Nephron progenitor cell (in vitro differentiated cells): ENCODE measurements at regions not wholly inside any gene's neighbourhood (a gene's known extent, or its start where the extent isn't known, plus 50 kb on each side); places are given as distances from the start of the nearest gene placed in this dataset.

Experiments used
- DNase-seq: peaks from one replicate; pipeline ENCODE4 v3.0.0; 2021
- H3K27ac Mint-ChIP-seq: 2 replicates; pipeline ENCODE4 v1.8.0; 2021; ENCODE audit warnings: mild to moderate bottlenecking, moderate library complexity, mixed read lengths
- H3K27me3 Mint-ChIP-seq: 2 replicates; pipeline ENCODE4 v1.8.0; 2021; ENCODE audit warnings: mild to moderate bottlenecking, low read depth, mixed read lengths; ENCODE audit not compliant: poor library complexity
- H3K36me3 Mint-ChIP-seq: 2 replicates; pipeline ENCODE4 v1.8.0; 2021; ENCODE audit warnings: low read depth, mixed read lengths
- H3K4me1 Mint-ChIP-seq: 2 replicates; pipeline ENCODE4 v1.8.0; 2021; ENCODE audit warnings: mixed read lengths
- H3K4me3 Mint-ChIP-seq: 2 replicates; pipeline ENCODE4 v1.8.0; 2021; ENCODE audit warnings: mild to moderate bottlenecking, moderate library complexity, mixed read lengths
- H3K9me3 Mint-ChIP-seq: 2 replicates; pipeline ENCODE4 v1.8.0; 2021; ENCODE audit warnings: mild to moderate bottlenecking, moderate library complexity, mixed read lengths
- TF ChIP-seq, protein P1 (sequence below): fragments of 200-600 bp; sonication (generic); IDR thresholded peaks from 2 replicates; pipeline ENCODE4 v1.5.0; 2021; ENCODE audit warnings: antibody characterized with exemption

DNA sequence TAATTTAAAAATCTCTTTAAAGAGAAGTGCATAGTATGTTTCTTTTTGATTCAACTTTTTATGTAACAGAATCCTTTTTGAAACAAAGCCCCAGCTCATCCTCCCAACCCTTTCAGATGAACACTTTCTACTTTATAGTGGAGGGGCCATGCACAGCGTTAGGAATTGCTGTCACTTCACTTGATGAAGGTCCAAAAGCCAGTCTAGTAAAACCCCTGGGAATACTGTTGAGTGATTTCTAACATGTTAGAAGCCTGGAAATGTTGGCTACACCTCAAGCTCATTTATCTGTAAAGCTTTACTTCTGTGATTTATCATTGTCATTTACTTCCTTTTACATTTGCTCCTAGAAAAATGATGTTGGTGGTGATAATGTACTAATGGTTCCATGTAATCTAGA is 1608.9 kb upstream of the TENM3 start:
- TF ChIP-seq, protein P1, sequence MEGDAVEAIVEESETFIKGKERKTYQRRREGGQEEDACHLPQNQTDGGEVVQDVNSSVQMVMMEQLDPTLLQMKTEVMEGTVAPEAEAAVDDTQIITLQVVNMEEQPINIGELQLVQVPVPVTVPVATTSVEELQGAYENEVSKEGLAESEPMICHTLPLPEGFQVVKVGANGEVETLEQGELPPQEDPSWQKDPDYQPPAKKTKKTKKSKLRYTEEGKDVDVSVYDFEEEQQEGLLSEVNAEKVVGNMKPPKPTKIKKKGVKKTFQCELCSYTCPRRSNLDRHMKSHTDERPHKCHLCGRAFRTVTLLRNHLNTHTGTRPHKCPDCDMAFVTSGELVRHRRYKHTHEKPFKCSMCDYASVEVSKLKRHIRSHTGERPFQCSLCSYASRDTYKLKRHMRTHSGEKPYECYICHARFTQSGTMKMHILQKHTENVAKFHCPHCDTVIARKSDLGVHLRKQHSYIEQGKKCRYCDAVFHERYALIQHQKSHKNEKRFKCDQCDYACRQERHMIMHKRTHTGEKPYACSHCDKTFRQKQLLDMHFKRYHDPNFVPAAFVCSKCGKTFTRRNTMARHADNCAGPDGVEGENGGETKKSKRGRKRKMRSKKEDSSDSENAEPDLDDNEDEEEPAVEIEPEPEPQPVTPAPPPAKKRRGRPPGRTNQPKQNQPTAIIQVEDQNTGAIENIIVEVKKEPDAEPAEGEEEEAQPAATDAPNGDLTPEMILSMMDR, result no peak
- Mint-ChIP-seq H3K4me1 (peaks cover 5% of the 10 kb centered on the region), H3K27me3 (peaks cover 5% of the 10 kb centered on the region), H3K9me3 (no peaks in the 10 kb centered on the region), H3K4me3 (no peak overlapping the region), H3K27ac (no peak overlapping the region), H3K36me3 (no peaks in the 10 kb centered on the region)
- no peak for DNase-seq

DNA sequence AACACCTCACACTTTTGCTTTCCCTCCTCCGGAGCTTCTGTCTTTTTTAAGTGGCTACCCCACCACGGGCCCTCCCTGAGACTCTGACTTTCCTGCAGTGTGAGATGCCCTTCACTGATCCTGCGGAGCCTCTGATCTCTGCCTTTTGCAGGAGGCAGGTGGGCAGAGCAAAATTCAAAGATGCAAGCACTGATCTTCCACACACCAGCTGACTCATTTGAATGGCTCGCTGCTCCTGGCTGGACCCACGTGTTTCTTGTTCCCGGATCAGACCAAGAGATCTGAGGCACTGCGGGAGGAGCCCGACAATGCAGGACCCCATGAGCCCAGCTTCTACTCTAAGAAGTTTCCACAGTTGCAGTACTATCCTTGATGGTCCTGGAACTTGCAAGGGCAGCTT is 1607.9 kb upstream of the TENM3 start:
- no peaks in the 10 kb centered on the region for H3K9me3 Mint-ChIP-seq
- no peak for DNase-seq
- H3K27ac Mint-ChIP-seq, result no peak overlapping the region
- peaks cover 5% of the 10 kb centered on the region for H3K27me3 Mint-ChIP-seq
- no peak overlapping the region for H3K4me3 Mint-ChIP-seq
- H3K4me1 Mint-ChIP-seq, result peaks cover 5% of the 10 kb centered on the region
- H3K36me3 Mint-ChIP-seq, result no peaks in the 10 kb centered on the region
- TF ChIP-seq, protein P1, result no peak

DNA sequence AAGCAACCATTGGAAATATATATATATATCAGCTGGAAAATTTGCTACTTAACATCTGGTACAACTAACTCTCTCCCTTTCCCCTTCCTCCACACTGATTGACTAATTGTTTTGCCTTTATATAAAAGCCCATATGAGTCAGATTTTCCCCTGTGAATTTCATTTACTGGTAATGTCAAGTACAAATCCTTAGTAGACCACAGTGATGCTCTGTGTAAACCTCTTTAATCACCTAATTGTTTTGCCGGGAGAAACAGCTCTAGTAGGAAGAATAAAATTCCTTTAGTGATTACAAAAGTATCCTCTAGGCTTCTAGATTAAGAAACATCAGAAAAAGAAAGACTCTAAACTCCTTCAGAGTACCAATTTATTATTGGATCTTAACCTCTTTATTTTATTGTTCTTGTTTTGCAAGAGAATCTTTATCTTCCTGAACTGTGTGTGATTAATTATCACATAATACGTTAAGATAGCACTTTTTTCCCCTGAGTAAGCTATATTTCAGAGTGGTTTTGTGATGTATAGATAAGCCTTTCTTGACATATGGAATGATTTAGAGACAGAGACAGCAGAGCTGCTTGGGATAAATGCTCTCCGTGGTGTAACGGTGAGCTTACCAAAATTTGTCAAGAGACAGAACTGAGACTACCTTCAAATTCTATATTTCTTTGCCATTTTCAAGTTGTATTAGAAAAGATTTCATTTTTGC is 1606.4 kb upstream of the TENM3 start:
- Mint-ChIP-seq H3K4me3 (no peak overlapping the region), H3K36me3 (no peaks in the 10 kb centered on the region), H3K27me3 (peaks cover 5% of the 10 kb centered on the region), H3K4me1 (peaks cover 5% of the 10 kb centered on the region), H3K9me3 (no peaks in the 10 kb centered on the region), H3K27ac (no peak overlapping the region)
- DNase-seq, result no peak
- TF ChIP-seq, protein P1, result no peak

- no peaks in the 10 kb centered on the region for H3K36me3 Mint-ChIP-seq
- H3K27me3 Mint-ChIP-seq, result peaks cover 5% of the 10 kb centered on the region
- no peak overlapping the region for H3K27ac Mint-ChIP-seq
- no peak overlapping the region for H3K4me3 Mint-ChIP-seq
- no peak for DNase-seq
- peaks cover 5% of the 10 kb centered on the region for H3K4me1 Mint-ChIP-seq
- no peaks in the 10 kb centered on the region for H3K9me3 Mint-ChIP-seq
- TF ChIP-seq, protein P1, result no peak
Observed at GRCh38 chr4:180637616-180638015, 1605.6 kb upstream of the TENM3 start.

GRCh38 chr4:180640193-180640592 is 1603.0 kb upstream of the TENM3 start:
- H3K27ac Mint-ChIP-seq, result no peak overlapping the region
- no peaks in the 10 kb centered on the region for H3K9me3 Mint-ChIP-seq
- H3K27me3 Mint-ChIP-seq, result peaks cover 4% of the 10 kb centered on the region
- no peak for DNase-seq
- peaks cover 5% of the 10 kb centered on the region for H3K4me1 Mint-ChIP-seq
- H3K36me3 Mint-ChIP-seq, result no peaks in the 10 kb centered on the region
- TF ChIP-seq, protein P1, result no peak
- H3K4me3 Mint-ChIP-seq, result no peak overlapping the region

DNA sequence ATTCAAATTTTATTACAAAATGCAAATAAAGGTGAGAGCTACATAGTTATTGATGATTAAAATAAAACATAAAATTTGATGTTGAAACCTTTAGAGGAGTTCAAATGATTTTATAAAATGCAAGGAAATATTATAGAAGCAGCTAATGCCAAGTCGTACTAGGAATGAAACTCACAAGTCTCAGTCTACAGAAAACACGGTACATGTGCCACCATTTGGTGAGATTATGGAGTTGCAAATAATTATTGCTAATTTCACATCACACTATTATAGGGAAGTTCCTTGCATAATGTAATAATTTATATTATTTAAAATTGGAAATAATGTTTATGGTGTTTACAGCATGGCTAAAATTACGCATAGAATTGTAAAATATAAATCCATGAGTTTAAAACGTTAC is 1601.7 kb upstream of the TENM3 start:
- no peak overlapping the region for H3K4me3 Mint-ChIP-seq
- no peak for DNase-seq

More for the DNA sequence above, 1601.7 kb upstream of the TENM3 start:
- Mint-ChIP-seq H3K27ac (no peak overlapping the region), H3K9me3 (no peaks in the 10 kb centered on the region), H3K4me1 (peaks cover 4% of the 10 kb centered on the region), H3K36me3 (no peaks in the 10 kb centered on the region), H3K27me3 (peaks cover 2% of the 10 kb centered on the region)
- TF ChIP-seq, protein P1, result no peak
